ENCODE measurements at regions not wholly inside any gene's neighbourhood (a gene's known extent, or its start where the extent isn't known, plus 50 kb on each side); places are given as distances from the start of the nearest gene placed in this dataset.

DNA sequence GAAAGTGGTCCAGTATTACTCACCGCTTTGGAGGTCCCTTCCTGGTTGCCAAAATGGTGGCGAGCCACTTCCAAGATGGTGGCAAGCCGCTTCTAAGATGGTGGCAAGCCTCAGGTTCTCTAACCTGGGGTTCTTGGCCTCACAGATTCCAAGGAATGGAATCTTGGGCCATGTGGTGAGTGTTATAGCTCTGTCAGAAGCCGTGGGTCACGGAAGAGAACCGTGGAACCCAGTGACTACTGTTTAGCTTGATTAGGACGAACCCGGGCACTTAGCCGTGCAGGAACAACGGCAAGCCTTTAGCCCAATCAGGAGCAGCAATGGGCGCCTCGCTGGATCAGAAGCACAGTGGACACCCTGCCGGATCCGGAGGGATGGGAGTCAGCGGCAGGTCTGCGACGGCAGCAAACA is 356.2 kb upstream of the TMPRSS15 start (continued):
- TF ChIP-seq, protein P1, sequence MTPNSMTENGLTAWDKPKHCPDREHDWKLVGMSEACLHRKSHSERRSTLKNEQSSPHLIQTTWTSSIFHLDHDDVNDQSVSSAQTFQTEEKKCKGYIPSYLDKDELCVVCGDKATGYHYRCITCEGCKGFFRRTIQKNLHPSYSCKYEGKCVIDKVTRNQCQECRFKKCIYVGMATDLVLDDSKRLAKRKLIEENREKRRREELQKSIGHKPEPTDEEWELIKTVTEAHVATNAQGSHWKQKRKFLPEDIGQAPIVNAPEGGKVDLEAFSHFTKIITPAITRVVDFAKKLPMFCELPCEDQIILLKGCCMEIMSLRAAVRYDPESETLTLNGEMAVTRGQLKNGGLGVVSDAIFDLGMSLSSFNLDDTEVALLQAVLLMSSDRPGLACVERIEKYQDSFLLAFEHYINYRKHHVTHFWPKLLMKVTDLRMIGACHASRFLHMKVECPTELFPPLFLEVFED (CRISPR knock-in tag; conservative IDR thresholded peaks at IDR 0.05): no peak
- TF ChIP-seq ZNF583 (CRISPR knock-in tag; IDR thresholded peaks at IDR 0.05) (0 out of 2 replicates have a peak, but pooled peaks have one; percentile 14), COPS2 (conservative IDR thresholded peaks at IDR 0.05) (no peak), CHD1 (IDR thresholded peaks at IDR 0.05; ENCODE audit: low read length) (no peak), CSDE1 (IDR thresholded peaks at IDR 0.05) (no peak), ZNF24 (IDR thresholded peaks at IDR 0.05) (no peak), NFIC (IDR thresholded peaks at IDR 0.05) (no peak), ZNF263 (CRISPR knock-in tag; IDR thresholded peaks at IDR 0.05; ENCODE audit: borderline replicate concordance) (no peak), POLR2H (tag; IDR thresholded peaks at IDR 0.05; ENCODE audit: low read depth) (peak; percentile 53; the same call in 1 of the 2 replicates), TAF9B (IDR thresholded peaks at IDR 0.05; ENCODE audit: partially characterized antibody) (peak; percentile 71), NR3C1 (CRISPR knock-in tag; IDR thresholded peaks at IDR 0.05) (no peak), ZBTB26 (CRISPR knock-in tag; IDR thresholded peaks at IDR 0.05) (no peak), THRAP3 (IDR thresholded peaks at IDR 0.05; ENCODE audit: borderline replicate concordance) (no peak), ETV5 (CRISPR knock-in tag; IDR thresholded peaks at IDR 0.05; ENCODE audit: low read depth) (no peak), HNRNPUL1 (IDR thresholded peaks at IDR 0.05; ENCODE audit: low read length) (no peak), ZNF408 (CRISPR knock-in tag; IDR thresholded peaks at IDR 0.05; ENCODE audit: low read depth) (no peak)
- TF ChIP-seq, protein P2, sequence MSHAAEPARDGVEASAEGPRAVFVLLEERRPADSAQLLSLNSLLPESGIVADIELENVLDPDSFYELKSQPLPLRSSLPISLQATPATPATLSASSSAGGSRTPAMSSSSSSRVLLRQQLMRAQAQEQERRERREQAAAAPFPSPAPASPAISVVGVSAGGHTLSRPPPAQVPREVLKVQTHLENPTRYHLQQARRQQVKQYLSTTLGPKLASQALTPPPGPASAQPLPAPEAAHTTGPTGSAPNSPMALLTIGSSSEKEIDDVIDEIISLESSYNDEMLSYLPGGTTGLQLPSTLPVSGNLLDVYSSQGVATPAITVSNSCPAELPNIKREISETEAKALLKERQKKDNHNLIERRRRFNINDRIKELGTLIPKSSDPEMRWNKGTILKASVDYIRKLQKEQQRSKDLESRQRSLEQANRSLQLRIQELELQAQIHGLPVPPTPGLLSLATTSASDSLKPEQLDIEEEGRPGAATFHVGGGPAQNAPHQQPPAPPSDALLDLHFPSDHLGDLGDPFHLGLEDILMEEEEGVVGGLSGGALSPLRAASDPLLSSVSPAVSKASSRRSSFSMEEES (CRISPR knock-in tag; IDR thresholded peaks at IDR 0.05): no peak
- TF ChIP-seq, protein P3, sequence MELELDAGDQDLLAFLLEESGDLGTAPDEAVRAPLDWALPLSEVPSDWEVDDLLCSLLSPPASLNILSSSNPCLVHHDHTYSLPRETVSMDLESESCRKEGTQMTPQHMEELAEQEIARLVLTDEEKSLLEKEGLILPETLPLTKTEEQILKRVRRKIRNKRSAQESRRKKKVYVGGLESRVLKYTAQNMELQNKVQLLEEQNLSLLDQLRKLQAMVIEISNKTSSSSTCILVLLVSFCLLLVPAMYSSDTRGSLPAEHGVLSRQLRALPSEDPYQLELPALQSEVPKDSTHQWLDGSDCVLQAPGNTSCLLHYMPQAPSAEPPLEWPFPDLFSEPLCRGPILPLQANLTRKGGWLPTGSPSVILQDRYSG (tag; conservative IDR thresholded peaks at IDR 0.05; ENCODE audit: low read depth): no peak
- TF ChIP-seq, protein P4, sequence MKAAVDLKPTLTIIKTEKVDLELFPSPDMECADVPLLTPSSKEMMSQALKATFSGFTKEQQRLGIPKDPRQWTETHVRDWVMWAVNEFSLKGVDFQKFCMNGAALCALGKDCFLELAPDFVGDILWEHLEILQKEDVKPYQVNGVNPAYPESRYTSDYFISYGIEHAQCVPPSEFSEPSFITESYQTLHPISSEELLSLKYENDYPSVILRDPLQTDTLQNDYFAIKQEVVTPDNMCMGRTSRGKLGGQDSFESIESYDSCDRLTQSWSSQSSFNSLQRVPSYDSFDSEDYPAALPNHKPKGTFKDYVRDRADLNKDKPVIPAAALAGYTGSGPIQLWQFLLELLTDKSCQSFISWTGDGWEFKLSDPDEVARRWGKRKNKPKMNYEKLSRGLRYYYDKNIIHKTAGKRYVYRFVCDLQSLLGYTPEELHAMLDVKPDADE (conservative IDR thresholded peaks at IDR 0.05; ENCODE audit: control insufficient read depth, low read depth, low read length): no peak
- TF ChIP-seq, protein P5, sequence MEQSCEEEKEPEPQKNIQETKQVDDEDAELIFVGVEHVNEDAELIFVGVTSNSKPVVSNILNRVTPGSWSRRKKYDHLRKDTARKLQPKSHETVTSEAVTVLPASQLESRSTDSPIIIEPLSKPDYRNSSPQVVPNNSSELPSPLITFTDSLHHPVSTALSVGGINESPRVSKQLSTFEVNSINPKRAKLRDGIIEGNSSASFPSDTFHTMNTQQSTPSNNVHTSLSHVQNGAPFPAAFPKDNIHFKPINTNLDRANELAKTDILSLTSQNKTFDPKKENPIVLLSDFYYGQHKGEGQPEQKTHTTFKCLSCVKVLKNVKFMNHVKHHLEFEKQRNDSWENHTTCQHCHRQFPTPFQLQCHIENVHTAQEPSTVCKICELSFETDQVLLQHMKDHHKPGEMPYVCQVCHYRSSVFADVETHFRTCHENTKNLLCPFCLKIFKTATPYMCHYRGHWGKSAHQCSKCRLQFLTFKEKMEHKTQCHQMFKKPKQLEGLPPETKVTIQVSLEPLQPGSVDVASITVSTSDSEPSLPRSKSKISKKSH (CRISPR knock-in tag; IDR thresholded peaks at IDR 0.05): no peak

Data from K562 (cell line).